Pons (tissue), 1 donor: ENCODE measurements at regions not wholly inside any gene's neighbourhood (a gene's known extent, or its start where the extent isn't known, plus 50 kb on each side); places are given as distances from the start of the nearest gene placed in this dataset.

Source experiments
- DNase-seq: peaks from one replicate; pipeline ENCODE4 v3.0.0-alpha.2; 2016; ENCODE audit warnings: low spot score

DNA sequence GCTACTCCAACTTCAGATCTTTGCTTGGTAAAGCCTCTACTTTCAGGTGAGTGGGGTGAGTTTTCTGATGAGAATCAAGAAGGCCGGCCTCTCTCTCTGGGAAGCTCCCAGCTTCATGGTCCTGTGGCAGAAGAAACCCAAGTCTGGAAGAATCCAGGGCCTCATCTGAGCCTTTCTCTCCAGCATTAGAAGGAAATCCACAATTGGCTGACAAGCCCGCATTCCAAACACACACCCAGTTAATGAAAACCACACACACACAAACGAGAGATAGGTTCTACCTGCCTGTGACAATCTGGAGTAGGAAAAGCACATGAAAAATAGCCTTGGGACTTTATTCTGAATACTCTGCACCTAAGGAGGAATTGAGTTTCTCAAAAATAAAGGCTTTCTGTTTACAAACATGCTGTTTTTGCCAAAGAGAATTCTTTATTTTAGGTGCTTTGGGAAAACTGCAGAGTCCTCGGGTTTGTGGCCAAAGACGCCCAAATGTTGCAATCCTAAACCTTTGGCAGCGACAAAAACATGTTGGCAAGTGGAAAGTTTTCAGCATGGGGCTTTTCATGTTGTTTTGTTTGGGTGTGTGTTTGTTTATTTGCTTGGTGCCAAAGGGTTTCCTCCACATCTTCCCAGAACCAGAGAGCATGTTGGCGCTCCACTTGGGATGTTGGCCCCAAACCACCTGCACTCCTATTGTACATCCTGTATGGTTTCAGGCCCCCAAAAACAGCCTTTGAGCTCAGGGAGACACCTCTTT lies 216.2 kb downstream of the SETD4 start:
- DNase-seq = no peak

DNA sequence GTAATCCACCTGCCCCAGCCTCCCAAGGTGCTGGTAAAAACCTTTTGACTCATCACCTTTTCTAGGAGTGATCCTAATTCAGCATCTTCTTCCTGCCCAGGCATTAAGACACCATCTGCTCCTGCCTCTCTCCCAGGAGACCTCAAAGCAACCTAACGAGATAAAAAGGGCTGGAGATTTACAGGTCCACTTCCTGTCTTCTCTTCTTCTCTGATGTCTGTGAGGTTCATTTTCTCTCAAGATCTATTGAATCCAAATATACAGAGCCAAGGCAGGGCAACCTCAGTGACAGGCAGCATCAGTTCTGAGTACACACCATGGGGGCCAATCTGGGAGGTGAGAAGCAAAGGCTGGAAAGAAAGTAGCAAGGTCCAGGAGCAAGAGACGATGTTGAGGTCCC lies 219.4 kb downstream of the SETD4 start:
- no peak for DNase-seq

DNA sequence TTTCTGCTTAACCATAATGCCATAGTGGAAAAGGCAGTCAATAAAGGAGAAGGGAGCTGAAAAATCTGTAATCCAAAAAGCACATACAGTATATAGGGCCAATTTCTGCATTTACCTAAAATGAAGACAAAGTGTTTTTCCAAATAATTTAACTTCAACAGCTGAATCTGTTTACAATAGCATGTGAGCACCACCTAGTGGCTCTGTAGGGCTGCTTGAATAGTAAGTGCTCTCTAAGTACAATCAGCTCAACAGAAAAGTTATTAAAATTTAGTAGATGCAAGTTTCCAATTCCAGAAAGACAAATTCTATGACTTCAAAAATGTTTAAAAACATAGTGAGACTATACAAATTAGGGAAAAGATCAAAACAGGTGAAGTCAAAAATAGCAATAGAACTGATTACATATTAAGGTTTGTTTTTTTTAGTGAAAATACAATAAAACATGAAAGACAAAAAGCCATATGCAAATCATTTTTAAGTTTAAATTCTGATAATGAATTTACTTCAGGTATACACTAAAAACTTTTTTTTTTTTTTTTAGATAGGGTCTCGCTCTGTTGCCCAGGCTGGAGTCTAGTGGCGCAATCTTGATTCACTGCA lies 220.0 kb downstream of the SETD4 start:
- peak; percentile 84 for DNase-seq

DNA sequence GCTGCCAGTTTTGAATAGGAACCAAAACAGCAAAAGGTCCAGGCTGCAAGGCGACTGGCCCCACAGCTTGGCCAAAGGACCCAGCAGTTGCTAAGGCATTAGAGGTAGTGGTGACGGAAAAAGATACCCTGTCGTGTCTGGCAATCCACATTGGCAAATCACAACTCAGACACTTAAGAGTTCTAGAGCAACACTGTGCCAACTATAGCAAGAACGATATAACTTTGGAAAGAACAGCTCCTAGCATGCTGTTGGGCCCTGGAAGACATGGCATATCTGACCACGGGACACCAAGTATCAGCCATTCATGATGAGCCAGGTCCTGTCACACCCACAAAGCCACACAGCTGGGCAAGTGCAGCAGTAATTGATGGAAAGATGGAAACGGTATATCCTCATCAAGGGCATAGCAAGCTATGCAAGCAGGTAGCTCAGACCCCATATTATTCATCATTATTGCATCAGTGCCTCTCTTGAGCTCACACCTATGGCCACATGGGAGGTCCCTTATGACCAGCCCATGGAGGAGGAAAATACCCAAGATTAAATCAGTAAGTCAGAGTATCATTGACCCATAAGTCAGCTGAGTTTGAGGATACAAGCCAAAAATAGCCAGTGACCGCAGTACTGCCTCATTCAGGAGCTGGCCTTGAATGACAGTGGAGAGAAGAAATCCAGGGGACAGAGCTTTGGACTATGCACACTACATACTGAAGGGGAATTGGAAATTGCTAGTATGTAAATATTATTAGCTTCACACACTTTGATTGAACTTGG lies 221.2 kb downstream of the SETD4 start:
- DNase-seq = no peak

- DNase-seq = no peak
These were observed 222.0 kb downstream of the SETD4 start for GRCh38 chr21:35838350-35838749.

GRCh38 chr21:35833991-35834390 lies 226.3 kb downstream of the SETD4 start:
- no peak for DNase-seq

DNA sequence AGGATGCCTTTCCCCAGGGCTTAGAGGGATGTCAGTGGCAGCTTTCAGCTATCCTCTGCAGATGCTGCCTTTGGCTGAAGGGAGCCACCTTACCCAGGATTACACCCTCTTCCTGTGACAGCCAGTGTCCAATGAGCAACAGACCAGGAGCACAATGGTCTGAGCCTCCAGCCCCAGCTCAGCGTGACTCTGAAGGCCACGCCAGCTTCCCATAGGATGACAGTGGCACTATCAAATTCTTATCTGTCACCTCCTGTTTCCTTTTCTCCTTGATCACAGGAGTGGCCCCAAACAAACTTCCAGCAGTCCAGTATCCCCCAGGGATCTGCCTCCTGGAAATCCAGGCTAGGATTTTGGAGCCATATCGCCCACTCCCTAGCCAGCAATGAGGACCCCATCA lies 226.9 kb downstream of the SETD4 start:
- DNase-seq = no peak

DNA sequence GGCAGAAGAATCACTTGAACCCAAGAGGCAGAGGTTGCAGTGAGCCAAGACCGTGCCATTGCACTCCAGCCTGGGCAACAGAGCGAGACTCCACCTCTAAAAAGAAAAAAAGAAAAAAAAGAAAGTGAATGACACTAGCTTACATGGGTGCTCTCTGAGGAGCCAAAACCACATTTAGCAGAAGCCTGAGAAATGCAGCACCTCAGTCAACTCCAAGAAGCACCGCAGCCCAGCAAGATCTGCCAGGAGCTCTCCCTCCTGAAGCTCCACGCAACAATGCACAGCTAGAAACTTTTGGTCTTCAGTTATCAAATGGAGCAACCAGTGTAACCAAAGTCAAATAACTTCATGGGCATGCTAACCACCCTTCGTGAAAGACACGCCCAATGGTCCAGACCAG lies 229.1 kb downstream of the SETD4 start:
- DNase-seq = no peak

DNA sequence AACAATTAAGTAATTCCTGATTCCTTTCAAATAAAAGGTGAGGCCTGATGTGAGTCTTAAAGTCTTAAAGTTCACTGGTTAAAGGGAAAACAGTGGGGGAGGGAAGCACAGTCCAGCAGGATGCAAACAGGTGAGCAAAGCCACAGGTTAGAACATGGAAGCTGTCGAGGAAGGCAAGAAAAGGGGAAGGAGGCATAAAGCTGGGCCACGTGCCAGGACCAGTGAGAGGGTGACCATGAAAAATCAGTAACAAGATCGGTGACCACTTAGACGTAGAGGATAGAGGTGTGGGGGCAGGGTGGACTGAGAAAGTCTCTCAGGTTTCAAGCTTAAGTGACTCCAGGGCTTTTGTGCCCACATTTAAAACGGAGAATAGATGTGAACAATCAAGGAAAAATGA lies 231.3 kb downstream of the SETD4 start:
- DNase-seq = no peak

GRCh38 chr21:35828161-35828560 lies 232.2 kb downstream of the SETD4 start:
- DNase-seq = no peak

DNA sequence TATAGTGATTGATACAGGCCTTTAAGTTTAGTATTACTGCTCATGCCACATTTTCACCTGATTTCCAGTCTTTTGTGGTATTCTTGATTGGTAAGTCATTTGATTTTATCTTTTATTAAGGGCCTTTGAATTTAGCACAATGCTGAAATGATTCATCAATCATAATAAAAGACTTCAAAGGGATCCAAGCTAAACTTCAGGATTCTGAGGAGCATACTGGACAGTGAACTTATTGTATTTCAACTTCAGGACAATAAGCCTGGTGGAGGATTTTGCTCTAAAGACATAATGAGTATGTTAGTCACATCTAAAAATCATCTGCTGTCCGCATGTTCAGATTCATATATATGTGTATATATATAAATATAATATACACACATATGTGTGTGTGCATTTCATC lies 233.3 kb downstream of the SETD4 start:
- DNase-seq = no peak

DNA sequence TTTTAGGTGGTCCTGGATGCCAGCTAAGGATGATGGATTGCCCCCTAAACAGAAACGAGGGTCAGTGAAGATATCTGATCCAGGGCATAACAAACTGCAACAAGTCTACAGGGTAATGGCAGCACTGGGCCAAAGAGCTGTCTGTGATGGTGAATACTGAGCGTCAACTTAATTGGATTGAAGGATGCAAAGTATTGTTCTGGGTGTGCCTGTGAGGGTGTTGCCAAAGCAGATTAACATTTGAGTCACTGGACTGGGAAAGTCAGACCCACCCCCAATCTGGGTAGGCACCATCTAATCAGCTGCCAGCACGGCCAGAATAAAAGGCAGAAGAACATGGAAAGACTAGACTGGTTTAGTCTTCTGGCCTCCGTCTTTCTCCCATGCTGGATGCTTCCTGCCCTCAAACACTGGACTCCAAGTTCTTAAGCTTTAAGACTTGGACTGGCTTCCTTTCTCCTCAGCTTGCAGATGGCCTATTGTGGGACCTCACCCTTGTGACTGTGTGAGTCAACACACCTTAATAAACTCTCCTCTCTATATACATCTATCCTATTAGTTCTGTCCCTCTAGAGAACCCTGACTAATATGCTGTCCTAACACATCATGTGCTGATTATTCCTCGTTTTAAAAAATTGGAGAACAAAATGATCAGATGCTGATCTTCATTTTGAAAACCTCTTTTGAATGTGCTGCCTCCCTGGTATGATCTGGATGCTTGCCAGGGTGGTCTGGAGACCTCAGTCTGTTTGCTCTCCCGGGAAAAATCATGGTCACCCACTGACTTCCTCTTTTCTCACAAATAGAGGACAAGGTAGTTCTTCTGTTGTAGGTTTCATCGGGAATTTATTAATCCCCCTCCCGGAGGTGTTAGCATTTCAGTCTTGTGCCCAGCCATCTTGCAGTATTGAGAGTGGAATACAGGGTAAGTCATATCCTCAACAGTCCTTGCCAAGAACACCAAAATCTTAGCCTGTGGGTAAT lies 234.7 kb downstream of the SETD4 start:
- no peak for DNase-seq

GRCh38 chr21:35824136-35824535 lies 236.2 kb downstream of the SETD4 start:
- DNase-seq = no peak

DNA sequence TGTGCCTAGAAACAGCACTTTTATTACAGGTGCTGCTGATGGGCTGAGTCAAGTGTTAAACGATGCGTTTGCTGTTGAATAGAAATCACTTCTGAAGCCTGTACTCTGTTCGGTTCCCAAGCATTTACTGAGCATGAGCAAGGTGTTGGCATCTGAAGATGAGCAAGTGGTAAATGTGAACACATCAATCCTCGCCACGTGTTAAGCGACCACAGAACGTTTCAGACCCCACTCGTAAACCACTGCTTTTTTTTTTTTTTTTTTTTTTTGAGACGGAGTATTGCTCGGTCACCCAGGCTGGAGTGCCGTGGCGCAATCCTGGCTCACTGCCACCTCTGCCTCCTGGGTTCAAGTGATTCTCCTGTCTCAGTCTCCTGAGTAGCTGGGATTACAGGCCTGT lies 241.2 kb downstream of the SETD4 start:
- no peak for DNase-seq

- no peak for DNase-seq
These were observed 241.7 kb downstream of the SETD4 start for GRCh38 chr21:35818597-35818996.

DNA sequence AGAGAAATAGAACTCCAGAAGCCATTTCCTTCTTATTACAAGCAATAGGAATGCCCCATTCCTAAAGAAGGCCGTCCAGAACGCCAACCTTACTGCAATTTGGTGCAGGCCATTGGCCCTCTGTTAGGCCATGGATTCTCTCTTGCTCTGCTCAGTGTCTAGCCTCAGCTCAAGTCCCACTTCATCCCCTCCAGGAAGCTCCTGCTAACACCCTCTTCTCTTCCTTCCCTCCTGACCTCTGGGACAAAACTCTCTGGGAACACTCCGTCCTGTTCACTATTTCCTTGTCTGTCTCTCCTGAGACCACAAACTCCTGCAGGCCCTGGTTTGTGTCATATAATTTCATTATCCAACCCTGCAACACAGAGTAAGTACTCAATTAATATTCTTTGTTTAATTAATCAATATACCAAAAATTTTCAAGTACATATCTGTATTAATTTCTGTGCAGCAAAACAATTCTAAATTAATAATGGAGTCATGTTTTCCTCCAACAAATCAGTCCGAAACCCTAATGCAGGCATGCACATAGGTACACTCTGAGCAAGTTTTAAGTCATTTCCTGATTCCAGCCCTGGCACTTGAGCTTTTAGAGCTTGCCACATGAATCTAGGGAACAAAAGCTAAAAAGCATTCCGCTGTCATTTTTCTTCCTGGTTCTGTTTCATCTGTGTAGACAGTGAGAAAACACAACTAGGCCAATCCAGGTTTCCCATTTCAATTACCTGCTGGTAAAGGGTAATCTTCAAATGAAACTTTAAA lies 245.3 kb downstream of the SETD4 start:
- no peak for DNase-seq

GRCh38 chr21:35812679-35813078 lies 247.6 kb downstream of the SETD4 start:
- no peak for DNase-seq

DNA sequence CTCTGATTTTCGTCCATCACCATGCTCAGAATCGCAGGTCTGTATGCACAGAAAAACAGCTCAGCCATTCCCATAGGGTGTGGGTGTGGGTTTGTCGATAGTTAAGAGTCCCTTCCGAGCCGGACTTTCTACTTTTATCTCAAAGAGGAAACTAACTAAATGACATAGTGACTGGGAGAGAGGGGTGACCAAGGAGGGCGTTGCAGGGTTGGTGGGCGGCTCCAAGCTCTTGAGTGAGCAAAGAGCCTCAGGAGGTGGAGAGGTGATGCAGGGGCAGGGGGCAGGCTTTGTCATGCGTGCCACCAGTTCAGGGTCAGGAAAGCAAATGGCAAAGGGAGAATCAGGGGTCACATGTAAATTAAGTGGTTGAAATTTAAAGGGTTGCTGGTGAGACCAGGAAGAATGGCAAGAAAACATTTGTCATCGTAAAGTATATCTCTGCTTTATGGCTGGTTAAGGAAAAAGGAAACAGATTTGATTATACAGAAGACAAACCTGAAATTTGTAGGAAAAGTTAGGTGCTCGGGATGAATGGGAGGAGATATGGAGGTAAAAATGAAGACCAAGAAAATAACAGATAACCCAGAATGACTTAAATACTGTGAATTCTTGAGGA lies 249.0 kb downstream of the SETD4 start:
- DNase-seq = no peak

GRCh38 chr21:35810431-35810970 lies 249.8 kb downstream of the SETD4 start:
- DNase-seq = no peak

DNA sequence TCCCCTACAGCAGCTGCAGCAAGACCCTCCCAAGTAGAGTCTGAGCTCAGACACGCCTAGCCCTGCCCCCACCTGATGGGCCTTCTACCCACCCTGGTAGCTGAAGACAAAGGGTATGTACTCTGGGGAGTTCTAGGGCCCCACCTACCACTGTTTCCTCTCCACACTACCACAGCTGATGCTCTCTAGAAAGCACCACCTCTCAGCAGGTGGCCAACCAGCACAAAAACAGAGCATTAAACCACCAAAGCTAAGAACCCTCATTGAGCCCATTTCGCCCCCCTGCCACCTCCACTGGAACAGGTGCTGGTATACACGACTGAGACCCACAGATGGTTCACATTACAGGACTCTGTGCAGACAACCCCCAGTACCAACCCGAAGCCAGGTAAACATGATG lies 258.9 kb downstream of the SETD4 start:
- DNase-seq = no peak
